HCEC 1CT (cell line): ENCODE measurements at regions not wholly inside any gene's neighbourhood (a gene's known extent, or its start where the extent isn't known, plus 50 kb on each side); places are given as distances from the start of the nearest gene placed in this dataset.
"Not testable (repeated sequence)": the region's sequence is repeated elsewhere in the genome, so short reads cannot be mapped to it uniquely, and the experiment has no call there.

ENCODE experiments used
- DNase-seq: peaks from one replicate; pipeline ENCODE4 v3.0.0-alpha.2; 2017

DNA sequence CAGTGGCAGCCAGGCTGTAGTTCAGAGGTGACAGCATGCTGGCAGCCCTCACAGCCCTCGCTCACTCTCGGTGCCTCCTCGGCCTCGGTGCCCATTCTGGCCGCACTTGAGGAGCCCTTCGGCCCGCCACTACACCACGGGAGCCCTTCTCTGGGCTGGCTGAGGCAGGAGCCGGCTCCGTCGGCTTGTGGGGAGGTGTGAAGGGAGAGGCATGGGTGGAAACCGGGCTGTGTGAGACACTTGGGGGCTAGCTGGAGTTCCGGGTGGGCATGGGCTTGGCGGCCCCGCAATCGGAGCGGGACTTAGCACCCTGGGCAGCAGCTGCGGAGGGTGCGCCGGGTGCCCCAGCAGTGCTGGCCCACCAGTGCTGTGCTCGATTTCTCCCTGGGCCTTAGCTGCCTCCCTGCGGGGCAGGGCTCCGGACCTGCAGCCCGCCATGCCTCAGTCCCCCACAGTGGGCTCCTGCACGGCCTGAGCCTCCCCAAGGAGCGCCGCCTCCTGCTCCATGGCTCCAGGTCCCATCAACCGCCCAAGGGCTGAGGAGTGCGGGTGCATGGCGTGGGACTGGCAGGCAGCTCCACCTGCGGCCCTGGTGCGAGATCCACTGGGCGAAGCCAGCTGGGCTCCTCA lies 396.8 kb downstream of the FAM72C start:
- no peak for DNase-seq

- not testable (repeated sequence) for DNase-seq
These were observed 399.1 kb downstream of the FAM72C start for GRCh38 chr1:143572661-143573060.

DNA sequence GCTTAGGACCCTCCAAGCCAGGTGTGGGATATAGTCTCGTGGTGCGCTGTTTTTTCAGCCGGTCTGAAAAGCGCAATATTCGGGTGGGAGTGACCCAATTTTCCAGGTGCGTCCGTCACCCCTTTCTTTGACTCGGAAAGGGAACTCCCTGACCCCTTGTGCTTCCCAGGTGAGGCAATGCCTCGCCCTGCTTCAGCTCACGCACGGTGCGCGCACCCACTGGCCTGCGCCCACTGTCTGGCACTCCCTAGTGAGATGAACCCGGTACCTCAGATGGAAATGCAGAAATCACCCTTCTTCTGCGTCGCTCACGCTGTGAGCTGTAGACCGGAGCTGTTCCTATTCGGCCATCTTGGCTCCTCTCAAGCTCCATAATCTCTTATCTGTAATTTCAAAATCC lies 408.0 kb downstream of the FAM72C start:
- not testable (repeated sequence) for DNase-seq

DNA sequence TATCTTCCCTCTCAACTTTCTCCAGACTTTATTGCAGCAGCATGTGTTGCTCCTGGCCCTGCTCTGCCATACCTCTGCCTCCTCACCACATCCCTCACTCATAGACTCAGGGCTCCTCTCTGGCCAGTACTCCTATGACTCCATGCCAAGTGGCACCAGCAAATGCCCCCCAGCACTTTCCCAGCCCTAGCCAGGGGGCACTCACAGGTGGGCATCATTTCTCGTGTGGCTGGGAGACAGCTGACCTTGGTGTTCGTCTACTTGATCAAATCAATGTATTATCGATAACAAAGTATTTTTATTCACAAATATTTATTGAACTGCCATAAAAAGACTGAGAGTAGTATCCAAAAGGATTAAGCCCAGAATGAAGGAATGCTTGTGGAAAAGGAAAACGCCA lies 418.2 kb downstream of the FAM72C start:
- DNase-seq = no peak

DNA sequence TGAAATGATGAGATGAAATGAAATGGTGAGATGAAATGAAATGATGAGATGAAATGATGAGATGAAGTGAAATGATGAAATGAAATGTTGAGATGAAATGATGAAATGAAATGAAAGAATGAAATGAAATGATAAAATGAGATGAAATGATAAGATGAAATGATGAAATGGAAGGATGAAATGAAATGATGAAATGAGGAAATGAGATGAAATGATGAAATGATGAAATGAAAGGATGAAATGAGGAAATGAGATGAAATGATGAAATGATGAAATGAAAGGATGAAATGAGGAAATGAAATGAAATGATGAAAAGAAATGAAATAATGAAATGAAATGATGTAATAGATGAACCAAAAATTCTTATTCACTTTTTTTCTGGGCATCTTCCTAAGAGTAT lies 467.1 kb downstream of the FAM72C start:
- not testable (repeated sequence) for DNase-seq

- not testable (repeated sequence) for DNase-seq
These were observed 467.7 kb downstream of the FAM72C start for GRCh38 chr1:143504080-143504479.

- not testable (repeated sequence) for DNase-seq
These were observed 468.7 kb downstream of the FAM72C start for GRCh38 chr1:143503048-143503447.

- not testable (repeated sequence) for DNase-seq
These were observed 469.7 kb downstream of the FAM72C start for GRCh38 chr1:143502038-143502437.

DNA sequence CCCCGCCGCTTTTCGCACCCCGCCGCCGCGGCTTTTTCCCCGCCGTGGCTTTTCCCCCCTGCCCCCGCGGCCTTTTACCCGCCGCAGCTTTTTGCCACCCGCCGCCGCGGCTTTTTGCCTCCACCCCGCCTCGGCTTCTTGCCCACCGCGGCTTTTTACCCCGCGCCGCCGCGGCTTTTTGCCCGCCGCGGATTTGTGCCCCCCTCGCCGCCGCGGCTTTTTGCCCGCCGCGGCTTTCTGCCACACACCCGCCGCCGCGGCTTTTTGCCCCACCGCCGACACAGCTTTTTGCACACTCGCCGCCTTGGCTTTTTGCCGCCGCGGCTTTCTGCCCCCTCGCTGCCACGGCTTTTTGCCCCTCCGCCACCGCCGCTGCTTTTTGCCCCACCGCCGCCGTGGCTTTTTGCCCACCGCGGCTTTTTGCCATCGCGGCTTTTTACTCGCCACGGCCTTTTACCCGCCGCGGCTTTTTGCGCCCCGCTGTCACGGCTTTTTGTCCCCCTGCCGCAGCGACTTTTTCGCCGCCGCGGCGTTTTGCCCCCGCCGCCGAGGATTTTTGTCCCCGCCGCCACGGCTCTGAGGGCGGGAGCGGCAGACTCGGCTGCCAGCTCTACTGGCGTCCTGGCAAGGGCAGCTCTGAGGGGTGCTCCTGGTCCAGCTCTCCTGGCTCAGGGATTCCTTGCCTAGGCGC lies 473.6 kb downstream of the FAM72C start:
- not testable (repeated sequence) for DNase-seq

- no peak for DNase-seq
These were observed 474.4 kb downstream of the FAM72C start for GRCh38 chr1:143497374-143497747.

DNA sequence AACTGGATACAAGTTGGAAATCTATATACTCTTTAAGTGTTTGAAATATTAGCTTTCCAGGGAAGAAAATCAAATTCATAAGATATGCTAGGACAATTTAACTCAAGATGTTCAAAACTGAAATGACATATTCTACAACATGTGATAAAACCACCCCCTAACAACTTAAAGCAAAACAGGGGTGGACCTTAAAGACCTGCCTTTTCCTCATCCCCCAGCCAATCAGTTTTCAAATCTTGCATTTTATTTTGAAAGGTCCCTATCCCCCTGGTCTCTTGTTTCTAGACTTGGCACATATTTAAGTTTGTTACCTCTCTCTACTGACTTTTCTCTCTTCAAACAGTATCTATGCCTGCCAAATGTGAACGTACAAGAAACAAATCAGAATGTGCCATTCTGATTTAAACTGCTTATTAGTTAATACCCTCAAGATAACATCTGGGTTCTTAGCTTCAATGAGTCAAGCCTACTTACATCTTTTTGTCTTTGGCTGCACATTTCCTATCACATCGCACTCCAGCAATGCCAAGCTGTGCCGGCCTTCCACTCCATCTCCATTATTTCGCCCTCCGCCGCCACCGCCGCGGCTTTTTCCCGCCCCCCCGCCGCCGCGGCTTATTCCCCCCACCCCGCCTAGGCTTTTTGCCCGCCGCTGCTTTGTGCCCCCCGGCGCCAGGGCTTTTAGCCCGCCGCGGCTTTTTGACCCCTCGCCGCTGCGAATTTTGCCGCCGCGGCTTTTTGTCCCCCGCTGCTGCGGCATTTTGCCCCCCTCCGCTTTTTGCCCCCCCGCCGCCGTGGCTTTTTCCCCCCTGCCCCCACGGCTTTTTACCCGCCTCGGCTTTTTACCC lies 475.0 kb downstream of the FAM72C start:
- DNase-seq = not testable (repeated sequence)
